ENCODE measurements at regions not wholly inside any gene's neighbourhood (a gene's known extent, or its start where the extent isn't known, plus 50 kb on each side); places are given as distances from the start of the nearest gene placed in this dataset.

GRCh38 chr7:33793616-33794015 is 111.7 kb upstream of the BMPER start:
- TF ChIP-seq POLR2AphosphoS5 (IDR thresholded peaks at IDR 0.05; ENCODE audit: low read depth, low read length): no peak
- TF ChIP-seq CTCF (IDR thresholded peaks at IDR 0.05 in 2 of 3, conservative IDR thresholded peaks at IDR 0.05 in 1 of 3; ENCODE audit: borderline replicate concordance in 1 of 3, insufficient read depth in 1 of 3, low read depth in 2 of 3, low read length in 2 of 3): no peak
- no peak for TF ChIP-seq EZH2 (IDR thresholded peaks at IDR 0.05)
- no peak for TF ChIP-seq YY1 (IDR thresholded peaks at IDR 0.05; ENCODE audit: extremely low read depth, insufficient replicate concordance, low read depth, low read length)
- TF ChIP-seq EZH2phosphoT487 (IDR thresholded peaks at IDR 0.05; ENCODE audit: borderline replicate concordance): no peak
- no peak for TF ChIP-seq MAX (IDR thresholded peaks at IDR 0.05)
- no peak for TF ChIP-seq SP1 (IDR thresholded peaks at IDR 0.05; ENCODE audit: low read depth)
- no peak for TF ChIP-seq SIN3A (IDR thresholded peaks at IDR 0.05; ENCODE audit: low read depth)
- TF ChIP-seq TCF7L2 (IDR thresholded peaks at IDR 0.05; ENCODE audit: borderline replicate concordance, extremely low read depth, insufficient read depth, insufficient read length): no peak

All from HCT116 (cell line).